ENCODE measurements at regions not wholly inside any gene's neighbourhood (a gene's known extent, or its start where the extent isn't known, plus 50 kb on each side); places are given as distances from the start of the nearest gene placed in this dataset.
"Not testable (repeated sequence)": the region's sequence is repeated elsewhere in the genome, so short reads cannot be mapped to it uniquely, and the experiment has no call there.

GRCh38 chr20:56730003-56730402 lies 100.9 kb downstream of the TFAP2C start:
- DNase-seq = no peak

DNA sequence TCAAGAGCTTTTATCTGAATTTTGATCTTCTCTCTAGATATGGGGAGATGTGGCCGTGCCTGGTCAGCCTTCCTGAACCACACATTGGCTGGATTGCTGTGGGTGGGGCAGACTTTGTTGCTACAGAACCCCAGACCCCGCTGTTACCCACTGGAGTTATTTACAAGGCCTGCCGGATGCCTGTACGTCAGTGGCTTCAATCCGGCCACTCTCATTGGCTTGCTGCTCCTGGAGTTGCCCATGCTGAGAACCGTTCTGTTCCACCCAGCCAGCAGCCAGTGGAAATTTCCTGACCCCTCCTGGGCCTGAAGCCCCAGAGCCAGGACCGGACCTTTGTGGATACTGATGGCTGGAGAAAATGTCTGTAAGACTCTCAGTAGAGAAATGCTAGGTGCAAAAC lies 101.9 kb downstream of the TFAP2C start:
- DNase-seq = no peak

DNA sequence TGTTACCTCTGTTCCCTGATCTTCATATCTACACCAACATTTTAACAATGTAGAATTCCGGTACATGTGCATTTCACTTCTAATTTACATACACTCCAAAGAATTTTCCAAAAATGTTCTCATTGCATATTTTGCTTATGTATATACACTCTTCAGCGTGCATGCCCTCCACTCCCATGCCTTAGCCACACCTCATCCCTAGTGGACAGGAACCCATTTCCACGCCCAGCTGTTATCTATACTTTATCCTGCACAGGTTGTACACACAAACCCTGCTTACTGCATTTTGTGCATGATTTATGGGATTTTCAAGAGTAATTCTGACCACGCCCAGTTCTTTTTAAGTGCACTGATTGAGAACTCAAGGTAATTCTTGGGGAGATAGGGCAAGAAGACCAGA lies 102.4 kb downstream of the TFAP2C start:
- DNase-seq = no peak

DNA sequence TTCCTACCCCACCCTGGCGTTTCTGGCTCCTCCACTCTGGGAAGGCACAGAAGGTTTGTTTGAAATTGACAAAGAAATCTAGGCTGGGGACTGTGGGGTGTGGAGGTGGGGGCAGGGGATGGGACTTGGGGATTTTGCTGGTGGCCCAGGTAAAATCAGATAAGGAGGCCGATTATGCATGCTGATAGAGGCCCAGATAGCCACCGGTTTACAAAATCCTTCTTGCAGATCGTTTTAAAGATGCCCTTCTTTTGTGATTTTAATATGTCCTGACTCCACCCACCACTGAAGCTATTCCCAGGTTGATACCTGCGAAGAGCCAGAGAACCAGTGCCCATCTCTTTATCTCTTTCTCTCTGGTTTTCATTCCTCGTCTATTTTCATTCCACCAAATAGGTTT lies 104.9 kb downstream of the TFAP2C start:
- DNase-seq = no peak

GRCh38 chr20:56735084-56735642 lies 106.1 kb downstream of the TFAP2C start:
- DNase-seq = no peak

GRCh38 chr20:56736285-56736857 lies 107.3 kb downstream of the TFAP2C start:
- no peak for DNase-seq

DNA sequence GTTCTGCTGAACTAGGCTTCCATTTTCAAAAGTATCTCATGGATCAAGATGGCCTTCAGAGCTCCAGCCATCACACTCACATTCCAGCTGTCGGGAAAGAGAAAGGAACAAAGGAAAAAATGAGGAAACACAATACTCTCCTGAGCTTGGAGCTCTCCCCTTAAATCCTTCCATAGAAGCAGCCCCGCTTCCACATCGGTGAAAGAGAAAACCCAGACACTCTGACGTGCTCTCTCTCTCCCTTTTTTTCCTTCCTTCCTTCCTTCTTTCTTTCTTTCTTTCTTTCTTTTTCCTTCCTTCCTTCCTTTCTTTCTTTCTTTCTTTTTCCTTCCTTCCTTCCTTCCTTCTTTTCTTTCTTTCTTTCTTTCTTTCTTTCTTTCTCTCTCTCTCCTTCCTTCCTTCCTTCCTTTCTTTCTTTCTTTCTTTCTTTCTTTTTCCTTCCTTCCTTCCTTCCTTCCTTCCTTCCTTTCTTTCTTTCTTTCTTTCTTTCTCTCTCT lies 115.3 kb downstream of the TFAP2C start:
- DNase-seq = not testable (repeated sequence)

- no peak for DNase-seq
These were observed 119.6 kb downstream of the TFAP2C start for GRCh38 chr20:56748476-56749377.

GRCh38 chr20:56750430-56750829 lies 121.3 kb downstream of the TFAP2C start:
- DNase-seq = no peak

- no peak for DNase-seq
These were observed 123.2 kb downstream of the TFAP2C start for GRCh38 chr20:56752274-56752673.

GRCh38 chr20:56755201-56755600 lies 126.1 kb downstream of the TFAP2C start:
- no peak for DNase-seq

DNA sequence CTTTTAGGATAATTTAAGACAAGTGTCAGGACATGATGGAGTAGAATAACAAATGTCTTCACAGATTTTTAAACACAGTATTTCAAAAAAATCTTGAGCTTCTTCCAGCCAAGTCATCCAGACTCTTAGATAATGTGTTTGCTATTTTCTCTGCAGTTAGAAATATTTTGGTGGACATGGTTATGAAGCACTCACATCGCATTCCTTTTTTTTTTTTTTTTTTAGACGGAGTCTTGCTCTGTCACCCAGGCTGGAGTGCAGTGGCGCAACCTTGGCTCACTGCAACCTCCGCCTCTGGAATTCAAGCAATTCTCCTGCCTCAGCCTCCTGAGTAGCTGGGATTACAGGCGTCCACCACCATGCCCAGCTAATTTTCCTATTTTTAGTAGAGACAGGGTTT lies 127.6 kb downstream of the TFAP2C start:
- not testable (repeated sequence) for DNase-seq

GRCh38 chr20:56758706-56759105 lies 129.6 kb downstream of the TFAP2C start:
- DNase-seq = no peak

DNA sequence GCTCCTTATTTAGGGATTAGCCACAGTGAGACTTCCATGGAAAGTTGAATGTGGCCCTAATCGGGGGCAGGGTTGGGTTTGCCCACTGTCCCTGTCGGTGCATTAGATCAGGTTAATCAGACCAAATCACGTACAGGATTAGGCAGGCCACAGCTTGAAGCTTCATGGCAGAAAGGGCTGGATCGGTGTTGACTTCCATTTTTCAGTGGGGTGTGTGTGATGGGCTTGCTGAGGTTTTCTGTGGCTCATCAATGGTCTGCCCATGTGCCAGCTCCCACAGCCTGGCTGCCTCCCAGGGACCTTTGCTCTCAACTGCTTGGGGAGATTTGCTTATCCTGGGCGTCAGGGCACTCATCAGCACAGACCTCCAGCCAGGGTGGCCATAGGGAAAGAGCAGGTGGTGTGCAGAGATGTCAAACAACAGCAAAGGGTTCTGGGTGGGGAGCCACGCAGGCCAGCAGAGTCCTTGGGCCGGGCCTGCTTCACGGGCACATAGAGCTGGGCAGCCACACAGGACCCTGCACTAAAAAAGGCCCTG lies 130.7 kb downstream of the TFAP2C start:
- no peak for DNase-seq

DNA sequence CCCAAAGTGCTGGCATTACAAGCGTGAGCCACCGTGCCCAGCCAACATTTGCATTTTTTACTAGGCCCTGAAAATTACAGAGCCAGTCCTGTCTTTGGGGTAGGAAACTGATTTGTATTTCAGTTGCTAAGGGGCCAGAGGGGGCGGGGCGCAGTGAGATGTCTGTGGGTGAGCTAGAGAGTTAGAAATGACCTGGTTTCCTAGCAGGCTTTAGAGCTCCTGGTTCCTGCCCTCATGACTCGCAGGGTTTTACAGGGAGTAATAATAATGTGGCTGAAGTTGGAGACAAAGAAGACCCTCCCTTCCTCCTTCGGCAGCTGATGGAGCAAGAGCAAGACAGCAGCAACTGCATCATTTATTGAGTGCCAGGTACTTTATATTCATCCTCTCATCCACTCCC lies 131.5 kb downstream of the TFAP2C start:
- DNase-seq = no peak

GRCh38 chr20:56761393-56761792 lies 132.3 kb downstream of the TFAP2C start:
- DNase-seq = no peak

- DNase-seq = no peak
These were observed 133.3 kb downstream of the TFAP2C start for GRCh38 chr20:56762401-56762800.

DNA sequence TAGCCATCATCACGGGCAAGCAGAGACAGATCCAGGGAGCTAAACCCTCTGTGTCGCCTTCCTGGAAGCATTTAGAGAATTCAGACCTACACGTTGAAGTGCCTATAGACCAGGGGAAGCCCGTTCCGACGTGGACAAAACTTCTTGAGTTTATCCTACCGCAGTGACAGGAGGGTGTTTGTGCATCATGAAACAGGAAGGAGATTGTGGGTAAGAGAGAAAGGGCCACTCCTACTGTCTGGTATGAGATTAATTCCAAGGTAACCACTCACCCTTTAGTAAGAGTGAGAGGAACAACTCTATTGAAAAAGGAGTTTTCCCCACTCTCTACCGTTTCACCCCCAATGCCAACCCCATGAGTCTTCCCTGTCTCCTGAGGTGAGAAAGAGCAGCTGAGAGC lies 133.7 kb downstream of the TFAP2C start:
- DNase-seq = no peak

- no peak for DNase-seq
These were observed 135.6 kb downstream of the TFAP2C start for GRCh38 chr20:56764671-56765070.

GRCh38 chr20:56765172-56766073 lies 136.3 kb downstream of the TFAP2C start:
- no peak for DNase-seq

GRCh38 chr20:56766528-56766927 lies 137.4 kb downstream of the TFAP2C start:
- DNase-seq = no peak

DNA sequence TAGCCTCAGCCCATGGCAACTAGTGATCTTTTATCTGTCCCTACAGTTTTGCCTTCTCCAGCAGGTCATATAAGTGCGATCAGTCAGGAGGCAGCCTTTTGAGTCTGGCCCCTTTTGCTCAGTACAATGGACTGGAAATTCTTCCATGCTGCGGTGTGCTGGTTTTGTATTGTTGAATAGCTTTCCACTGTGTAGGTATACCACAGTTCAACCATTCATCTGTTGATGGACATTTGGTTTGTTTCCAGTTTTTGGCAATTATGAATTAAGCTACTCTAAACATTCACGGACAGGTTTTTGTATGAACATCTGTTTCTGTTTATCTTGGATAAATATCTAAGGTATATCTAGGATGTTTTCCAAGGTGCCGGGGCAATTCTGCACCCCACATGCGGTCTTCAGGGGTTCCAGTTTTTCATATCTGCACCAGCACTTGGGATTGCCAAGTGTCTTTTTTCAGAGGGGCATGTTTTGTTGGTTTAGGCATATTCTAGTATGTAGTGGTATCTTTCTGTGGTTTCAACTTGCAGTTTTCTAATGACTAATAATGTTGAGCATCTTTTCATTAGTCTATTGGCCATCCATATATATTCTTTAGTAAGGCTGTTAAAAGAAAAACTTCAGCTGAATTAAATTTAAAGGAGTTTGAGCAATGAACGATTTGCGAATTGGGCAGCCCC lies 141.0 kb downstream of the TFAP2C start:
- no peak for DNase-seq
